ENCODE measurements at regions not wholly inside any gene's neighbourhood (a gene's known extent, or its start where the extent isn't known, plus 50 kb on each side); places are given as distances from the start of the nearest gene placed in this dataset.

DNA sequence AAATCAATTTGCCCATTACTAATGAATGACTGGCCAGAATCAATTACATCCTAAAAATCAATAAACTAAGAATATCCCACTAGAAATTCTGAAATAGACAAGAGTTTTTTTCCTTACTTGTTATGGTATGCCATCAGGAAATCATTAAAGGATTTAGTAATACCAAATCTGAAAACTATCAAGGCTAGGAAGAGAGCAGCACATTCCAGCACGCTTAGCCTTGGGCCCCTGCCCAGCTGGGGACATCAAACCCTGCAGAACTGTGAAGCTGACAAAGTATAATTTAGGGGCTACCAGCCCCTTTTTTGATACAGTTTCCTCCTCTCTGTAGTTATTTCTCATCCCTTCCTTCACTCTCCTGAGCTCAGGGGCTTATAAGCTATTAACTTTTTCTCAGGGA lies 247.8 kb upstream of the ZC3H12C start:
- no peak for DNase-seq
- no peaks in the 10 kb centered on the region for H3K9me3 Mint-ChIP-seq
- H3K4me3 Mint-ChIP-seq: no peak overlapping the region
- Histone ChIP-seq H3K9ac (ENCODE audit: extremely low read depth, low read length, poor library complexity, severe bottlenecking) (no peak overlapping the region), H3K27me3 (ENCODE audit: control insufficient read depth, insufficient read depth, low read length, poor library complexity, severe bottlenecking) (no peaks in the 10 kb centered on the region), H3K27ac (ENCODE audit: low read depth, low read length) (no peak overlapping the region), H3K9me3 (ENCODE audit: control insufficient read depth, low read length) (no peaks in the 10 kb centered on the region), H3K4me1 (ENCODE audit: control insufficient read depth, insufficient read depth, low read length) (peaks cover 4% of the 10 kb centered on the region), H3K4me3 (ENCODE audit: low read length) (no peak overlapping the region), H3K36me3 (ENCODE audit: control insufficient read depth, insufficient read depth, low read length) (no peaks in the 10 kb centered on the region)
- no peaks in the 10 kb centered on the region for H3K36me3 Mint-ChIP-seq (ENCODE audit: low read depth)
- H3K27ac Mint-ChIP-seq: no peak overlapping the region
- peaks cover 1% of the 10 kb centered on the region for H3K27me3 Mint-ChIP-seq (ENCODE audit: insufficient read depth)
- 83% methylated on average over 1 of the region's 1 CpG; no CpG with 5 or more reads in 1 of the 2 experiments for WGBS, 2 experiments (ENCODE audit: insufficient coverage in 1 of 2, insufficient read length in 1 of 2)
- TF ChIP-seq, protein P1, sequence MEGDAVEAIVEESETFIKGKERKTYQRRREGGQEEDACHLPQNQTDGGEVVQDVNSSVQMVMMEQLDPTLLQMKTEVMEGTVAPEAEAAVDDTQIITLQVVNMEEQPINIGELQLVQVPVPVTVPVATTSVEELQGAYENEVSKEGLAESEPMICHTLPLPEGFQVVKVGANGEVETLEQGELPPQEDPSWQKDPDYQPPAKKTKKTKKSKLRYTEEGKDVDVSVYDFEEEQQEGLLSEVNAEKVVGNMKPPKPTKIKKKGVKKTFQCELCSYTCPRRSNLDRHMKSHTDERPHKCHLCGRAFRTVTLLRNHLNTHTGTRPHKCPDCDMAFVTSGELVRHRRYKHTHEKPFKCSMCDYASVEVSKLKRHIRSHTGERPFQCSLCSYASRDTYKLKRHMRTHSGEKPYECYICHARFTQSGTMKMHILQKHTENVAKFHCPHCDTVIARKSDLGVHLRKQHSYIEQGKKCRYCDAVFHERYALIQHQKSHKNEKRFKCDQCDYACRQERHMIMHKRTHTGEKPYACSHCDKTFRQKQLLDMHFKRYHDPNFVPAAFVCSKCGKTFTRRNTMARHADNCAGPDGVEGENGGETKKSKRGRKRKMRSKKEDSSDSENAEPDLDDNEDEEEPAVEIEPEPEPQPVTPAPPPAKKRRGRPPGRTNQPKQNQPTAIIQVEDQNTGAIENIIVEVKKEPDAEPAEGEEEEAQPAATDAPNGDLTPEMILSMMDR (conservative IDR thresholded peaks at IDR 0.05): no peak
- peaks cover 3% of the 10 kb centered on the region for H3K4me1 Mint-ChIP-seq

DNA sequence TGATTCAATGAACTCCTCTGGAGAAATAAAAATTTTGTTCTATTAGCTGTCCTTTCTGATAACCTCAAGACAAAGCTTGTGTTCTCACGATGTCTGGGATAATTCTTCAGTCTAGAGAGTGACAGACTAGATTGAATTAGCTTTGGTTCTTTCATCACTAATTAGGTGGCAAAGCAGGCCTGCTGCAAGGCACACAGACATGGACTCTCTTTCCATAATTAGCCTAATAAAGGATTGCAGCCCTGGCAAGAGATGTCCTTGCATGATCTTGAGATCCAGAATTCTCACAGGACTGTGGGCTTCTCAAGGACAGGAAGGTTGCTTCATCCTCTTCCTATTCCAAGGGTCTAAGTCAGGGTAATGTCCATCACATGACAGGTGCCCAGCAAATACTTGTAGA lies 245.6 kb upstream of the ZC3H12C start:
- DNase-seq: no peak

DNA sequence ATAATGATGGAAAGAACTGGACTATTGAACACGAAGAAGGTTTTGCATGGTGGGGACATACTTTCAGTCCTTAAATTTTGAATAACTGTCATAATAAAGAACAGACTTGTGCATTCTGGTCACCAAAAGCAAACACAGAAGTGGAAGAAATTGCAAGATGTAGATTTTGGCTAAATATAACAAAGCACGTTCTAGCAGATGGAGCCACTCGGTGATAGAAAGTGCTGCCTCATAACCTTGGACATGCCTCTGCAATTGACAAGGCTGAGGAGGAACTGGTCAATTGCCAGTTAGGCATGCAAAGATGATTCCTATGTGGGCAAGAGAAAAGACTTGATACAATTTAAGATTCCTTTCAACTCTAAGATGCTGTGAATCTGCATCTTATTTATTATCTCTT lies 244.1 kb upstream of the ZC3H12C start:
- no peaks in the 10 kb centered on the region for H3K27me3 ChIP-seq (ENCODE audit: control insufficient read depth, insufficient read depth, low read length, poor library complexity, severe bottlenecking)
- no peak overlapping the region for H3K9ac ChIP-seq (ENCODE audit: extremely low read depth, low read length, poor library complexity, severe bottlenecking)
- Mint-ChIP-seq H3K9me3 (no peaks in the 10 kb centered on the region), H3K36me3 (ENCODE audit: low read depth) (no peaks in the 10 kb centered on the region), H3K27me3 (ENCODE audit: insufficient read depth) (no peaks in the 10 kb centered on the region), H3K4me1 (peaks cover 5% of the 10 kb centered on the region), H3K4me3 (no peak overlapping the region), H3K27ac (no peak overlapping the region)
- WGBS, 2 experiments (ENCODE audit: insufficient coverage in 1 of 2, insufficient read length in 1 of 2): 92 to 99% methylated on average over 3 of the region's 3 CpGs
- TF ChIP-seq, protein P1 (conservative IDR thresholded peaks at IDR 0.05): no peak
- DNase-seq: no peak
- peaks cover 4% of the 10 kb centered on the region for H3K4me1 ChIP-seq (ENCODE audit: control insufficient read depth, insufficient read depth, low read length)
- H3K9me3 ChIP-seq (ENCODE audit: control insufficient read depth, low read length): no peaks in the 10 kb centered on the region
- no peak overlapping the region for H3K27ac ChIP-seq (ENCODE audit: low read depth, low read length)
- no peaks in the 10 kb centered on the region for H3K36me3 ChIP-seq (ENCODE audit: control insufficient read depth, insufficient read depth, low read length)
- H3K4me3 ChIP-seq (ENCODE audit: low read length): no peak overlapping the region

More for the DNA sequence above, 245.6 kb upstream of the ZC3H12C start:
- Histone ChIP-seq H3K27ac (ENCODE audit: low read depth, low read length) (no peak overlapping the region), H3K4me1 (ENCODE audit: control insufficient read depth, insufficient read depth, low read length) (peaks cover 4% of the 10 kb centered on the region), H3K36me3 (ENCODE audit: control insufficient read depth, insufficient read depth, low read length) (no peaks in the 10 kb centered on the region), H3K27me3 (ENCODE audit: control insufficient read depth, insufficient read depth, low read length, poor library complexity, severe bottlenecking) (no peaks in the 10 kb centered on the region), H3K4me3 (ENCODE audit: low read length) (no peak overlapping the region), H3K9me3 (ENCODE audit: control insufficient read depth, low read length) (no peaks in the 10 kb centered on the region), H3K9ac (ENCODE audit: extremely low read depth, low read length, poor library complexity, severe bottlenecking) (no peak overlapping the region)
- Mint-ChIP-seq H3K36me3 (ENCODE audit: low read depth) (no peaks in the 10 kb centered on the region), H3K4me3 (no peak overlapping the region), H3K4me1 (peaks cover 3% of the 10 kb centered on the region), H3K9me3 (no peaks in the 10 kb centered on the region), H3K27ac (no peak overlapping the region), H3K27me3 (ENCODE audit: insufficient read depth) (no peaks in the 10 kb centered on the region)
- TF ChIP-seq, protein P1 (conservative IDR thresholded peaks at IDR 0.05): no peak
- 75 to 81% methylated on average over 1 of the region's 1 CpG for WGBS, 2 experiments (ENCODE audit: insufficient coverage in 1 of 2, insufficient read length in 1 of 2)
